ENCODE measurements at regions not wholly inside any gene's neighbourhood (a gene's known extent, or its start where the extent isn't known, plus 50 kb on each side); places are given as distances from the start of the nearest gene placed in this dataset.

- no peak overlapping the region for H3K56ac ChIP-seq (replicated peaks; ENCODE audit: insufficient read length, low read depth, low read length)
- no peak for TF ChIP-seq POLR2AphosphoS5 (IDR thresholded peaks at IDR 0.05; ENCODE audit: low read depth, low read length)
- no peak for TF ChIP-seq EP300 (IDR thresholded peaks at IDR 0.05; ENCODE audit: borderline replicate concordance in 1 of 2, low read depth in 2 of 2, low read length in 2 of 2)
- no peak for TF ChIP-seq RXRA (IDR thresholded peaks at IDR 0.05; ENCODE audit: insufficient read depth, low read depth, low read length)
- TF ChIP-seq HDAC6 (IDR thresholded peaks at IDR 0.05; ENCODE audit: low read depth, low read length): no peak
- no peak overlapping the region for H2AK5ac ChIP-seq (ENCODE audit: low read depth, low read length)
- no peak overlapping the region for H3K4me3 ChIP-seq (ENCODE audit: extremely low read depth in 1 of 4, insufficient read depth in 2 of 4, low read depth in 3 of 4, low read length in 4 of 4)
- no peak overlapping the region for H3K23ac ChIP-seq (ENCODE audit: insufficient read length)
- no peak overlapping the region for H2BK15ac ChIP-seq (ENCODE audit: low read length)
- no peak overlapping the region for H2BK5ac ChIP-seq (ENCODE audit: low read depth, low read length)
- H4K91ac ChIP-seq (replicated peaks; ENCODE audit: insufficient read length, low read length): no peak overlapping the region
- H3K14ac ChIP-seq (ENCODE audit: insufficient read length): no peak overlapping the region
- FAIRE-seq (no peak), DNase-seq (ENCODE audit: low read depth in 1 of 2, low spot score in 2 of 2) (no peak)
- no peaks in the 10 kb centered on the region for H4K20me1 ChIP-seq (replicated peaks in 1 of 2; ENCODE audit: control insufficient read depth in 1 of 2, insufficient read depth in 2 of 2, low read length in 2 of 2)
- no peak overlapping the region for H2BK20ac ChIP-seq (ENCODE audit: low read length)
- H3K27ac ChIP-seq (ENCODE audit: low read depth, low read length): no peak overlapping the region
- H3K27me3 ChIP-seq (replicated peaks in 1 of 4; ENCODE audit: control insufficient read depth in 3 of 4, extremely low read depth in 1 of 4, insufficient read depth in 3 of 4, low read length in 3 of 4): no peaks in the 10 kb centered on the region
- whole genome bisulfite sequencing, 2 experiments (ENCODE audit: extremely low coverage in 1 of 2, insufficient coverage in 1 of 2, insufficient read length in 1 of 2, insufficient replicate concordance in 2 of 2, low coverage in 1 of 2, low lambda C conversion rate in 2 of 2, missing lambda C conversion rate in 1 of 2): 90% methylated on average over 13 of the region's 13 CpGs; no CpG with 5 or more reads in 1 of the 2 experiments
- no peaks in the 10 kb centered on the region; a peak in 2 of 8 replicates for H3K36me3 ChIP-seq (ENCODE audit: control insufficient read depth in 2 of 4, insufficient read depth in 4 of 4, low read length in 3 of 4)
- no peak overlapping the region for H4K8ac ChIP-seq (ENCODE audit: extremely low read depth, insufficient read depth, low read length)
- no peaks in the 10 kb centered on the region for H3K23me2 ChIP-seq (ENCODE audit: low read depth, low read length)
- H3K4ac ChIP-seq (replicated peaks; ENCODE audit: insufficient read length, low read depth, low read length): no peak overlapping the region
- no peak overlapping the region for H2AFZ ChIP-seq (ENCODE audit: low read length)
- H2BK120ac ChIP-seq (replicated peaks; ENCODE audit: low read depth, low read length): no peak overlapping the region
- H3K4me1 ChIP-seq (replicated peaks in 1 of 4; ENCODE audit: control insufficient read depth in 3 of 4, insufficient read depth in 4 of 4, low read length in 3 of 4): no peaks in the 10 kb centered on the region
- H3K9me3 ChIP-seq (ENCODE audit: insufficient read depth in 2 of 2, low read depth in 1 of 2, low read length in 1 of 2): peaks cover 10 to 11% of the 10 kb centered on the region in 2 experiments
- H4K5ac ChIP-seq (ENCODE audit: insufficient read length, low read depth, low read length): no peak overlapping the region
- H3K79me2 ChIP-seq (ENCODE audit: control insufficient read depth in 1 of 2, insufficient read depth in 2 of 2, low read length in 2 of 2): no peaks in the 10 kb centered on the region
- H3K9ac ChIP-seq (replicated peaks in 1 of 4; ENCODE audit: extremely low read depth in 1 of 4, low read depth in 3 of 4, low read length in 3 of 4): no peak overlapping the region
- CTCF ChIA-PET (ENCODE audit: partially characterized antibody): interaction anchor here (1.6 kb wide), 1 partner anchor 11 kb away, joined by 4 read pairs; no protein-coding TSS in a partner anchor
- H2BK12ac ChIP-seq (ENCODE audit: low read depth, low read length): no peak overlapping the region; the same call in 1 of the 2 replicates
- H3K18ac ChIP-seq (ENCODE audit: extremely low read depth, low read length): no peak overlapping the region
- no peaks in the 10 kb centered on the region for H3K79me1 ChIP-seq (ENCODE audit: low read depth, low read length)
- POLR2A ChIA-PET (ENCODE audit: partially characterized antibody): no interaction called here
- H3K4me2 ChIP-seq (ENCODE audit: insufficient read depth in 1 of 2, low read depth in 2 of 2, low read length in 2 of 2): no peak overlapping the region
Observed at GRCh38 chr5:124300815-124301621, 445.4 kb downstream of the ZNF608 start.

Measured in H1 (cell line).